ENCODE measurements at regions not wholly inside any gene's neighbourhood (a gene's known extent, or its start where the extent isn't known, plus 50 kb on each side); places are given as distances from the start of the nearest gene placed in this dataset.

DNA sequence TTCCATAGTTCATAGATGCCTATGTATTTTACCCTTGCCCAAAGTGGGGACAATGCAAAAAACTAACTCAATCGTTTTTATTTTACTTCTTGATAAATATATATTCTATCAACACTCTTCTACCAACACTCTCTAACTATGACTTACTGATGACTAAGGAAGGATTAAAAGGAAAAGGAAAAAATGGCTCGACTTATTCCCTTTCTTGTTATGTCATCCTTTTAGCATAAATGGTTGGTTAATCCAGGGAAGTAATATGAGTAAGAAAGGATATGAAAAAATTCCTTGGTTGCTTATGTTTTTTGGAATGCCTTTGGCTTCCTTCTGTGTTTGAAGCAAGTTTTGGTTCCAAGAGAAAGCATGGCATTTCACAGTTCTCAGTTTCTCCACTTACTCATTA, 1087.1 kb downstream of the C4orf33 start:
- DNase-seq (ENCODE audit: low spot score), result no peak

- no peak for DNase-seq (ENCODE audit: low spot score)
Observed at GRCh38 chr4:130183766-130184165, 1087.8 kb downstream of the C4orf33 start.

DNA sequence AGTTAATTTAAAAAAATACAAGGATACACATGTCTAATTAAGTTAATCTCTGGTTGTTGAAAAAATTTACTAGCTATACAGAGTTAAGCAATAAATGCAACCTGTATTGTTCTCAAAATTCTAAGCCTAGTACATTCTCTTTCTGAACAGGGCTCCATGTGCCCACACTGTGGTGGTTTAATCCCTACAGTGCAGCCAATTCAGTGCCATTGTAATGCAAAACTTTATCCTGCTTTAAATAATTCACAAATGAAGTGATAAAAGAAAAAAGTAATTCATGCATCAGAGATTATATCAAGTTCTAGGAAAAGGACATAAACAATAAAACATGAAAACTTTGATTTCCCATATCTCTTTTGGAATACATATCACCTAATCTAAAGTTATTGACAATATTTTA, 1089.2 kb downstream of the C4orf33 start:
- DNase-seq (ENCODE audit: low spot score), result no peak

- no peak for DNase-seq (ENCODE audit: low spot score)
Observed at GRCh38 chr4:130186931-130187330, 1091.0 kb downstream of the C4orf33 start.

DNA sequence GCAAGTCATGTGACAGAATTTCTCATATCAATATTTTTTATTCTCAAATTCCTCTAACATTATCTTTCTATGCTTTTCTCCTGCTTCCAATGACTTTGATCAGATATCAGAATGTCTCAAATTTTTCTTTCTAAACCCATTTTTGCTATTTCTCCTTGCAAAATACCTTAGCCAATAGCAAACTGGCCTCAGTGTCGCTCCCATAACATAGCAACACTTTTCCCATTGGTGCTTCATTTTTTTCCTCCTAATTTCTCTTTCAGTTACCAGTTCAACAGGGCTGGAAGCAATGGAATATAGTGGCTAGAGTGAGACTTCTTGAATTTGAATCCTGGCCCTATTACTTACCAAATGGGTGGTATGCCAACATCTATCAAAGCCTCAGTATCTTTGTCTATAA, 1091.6 kb downstream of the C4orf33 start:
- no peak for DNase-seq (ENCODE audit: low spot score)

DNA sequence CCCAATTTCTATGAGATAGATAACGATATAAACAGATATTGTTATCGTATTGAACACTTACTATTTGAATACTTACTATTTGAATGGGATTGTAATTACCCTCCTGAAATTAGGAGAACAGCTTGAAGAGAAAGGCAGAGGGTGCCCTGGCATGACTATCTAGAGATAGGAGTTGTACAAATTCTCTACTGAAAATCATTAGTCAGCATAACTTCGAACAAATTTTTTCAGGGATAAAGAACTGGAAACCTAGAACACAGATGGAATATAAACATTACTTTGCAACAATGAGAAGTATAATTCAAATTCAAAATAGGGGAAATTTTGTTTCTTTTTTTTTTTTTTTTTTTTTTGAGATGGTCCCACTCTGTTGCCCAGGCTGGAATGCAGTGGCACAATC, 1096.8 kb downstream of the C4orf33 start:
- no peak for DNase-seq (ENCODE audit: low spot score)

GRCh38 chr4:130197946-130198345, 1102.0 kb downstream of the C4orf33 start:
- DNase-seq (ENCODE audit: low spot score), result no peak

GRCh38 chr4:130203571-130203970, 1107.6 kb downstream of the C4orf33 start:
- no peak for DNase-seq (ENCODE audit: low spot score)

DNA sequence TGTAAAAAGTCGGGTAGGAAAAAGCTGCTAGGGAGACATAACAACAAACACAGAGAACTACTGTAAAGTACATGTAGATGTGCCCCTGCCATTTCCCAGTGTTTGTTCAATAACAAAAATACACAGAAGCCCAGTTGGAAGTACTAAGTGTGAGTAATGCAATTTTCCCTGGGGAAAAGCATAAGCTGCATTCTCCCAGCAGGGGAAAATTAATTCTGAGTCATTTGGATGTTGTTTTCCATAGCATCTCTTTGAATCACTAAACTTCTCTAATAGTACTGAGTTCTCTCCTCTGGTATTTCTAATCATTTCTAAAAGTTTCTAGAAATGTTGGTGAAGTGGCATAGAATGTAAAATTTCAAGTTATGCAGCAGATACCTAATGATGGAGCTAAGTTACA, 1114.9 kb downstream of the C4orf33 start:
- no peak for DNase-seq (ENCODE audit: low spot score)

DNA sequence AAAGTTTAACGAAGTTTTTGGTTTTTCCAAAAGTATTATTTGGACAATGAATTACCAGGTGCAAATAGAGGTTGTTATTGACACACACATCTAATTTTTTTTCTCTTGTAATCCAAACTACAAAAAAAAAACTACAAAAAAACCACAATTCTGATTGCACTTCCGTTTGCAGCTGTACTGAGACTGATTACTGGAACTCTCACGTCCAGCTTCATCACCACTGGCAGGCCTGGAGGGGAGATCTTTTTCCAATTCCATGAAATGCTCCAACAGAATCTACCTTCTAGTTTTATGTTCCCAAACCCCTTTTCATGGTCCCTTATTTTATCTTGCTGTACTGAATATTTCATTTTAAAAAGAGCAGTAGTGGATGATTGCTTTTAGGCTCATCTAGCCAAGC, 1118.3 kb downstream of the C4orf33 start:
- DNase-seq (ENCODE audit: low spot score), result no peak

DNA sequence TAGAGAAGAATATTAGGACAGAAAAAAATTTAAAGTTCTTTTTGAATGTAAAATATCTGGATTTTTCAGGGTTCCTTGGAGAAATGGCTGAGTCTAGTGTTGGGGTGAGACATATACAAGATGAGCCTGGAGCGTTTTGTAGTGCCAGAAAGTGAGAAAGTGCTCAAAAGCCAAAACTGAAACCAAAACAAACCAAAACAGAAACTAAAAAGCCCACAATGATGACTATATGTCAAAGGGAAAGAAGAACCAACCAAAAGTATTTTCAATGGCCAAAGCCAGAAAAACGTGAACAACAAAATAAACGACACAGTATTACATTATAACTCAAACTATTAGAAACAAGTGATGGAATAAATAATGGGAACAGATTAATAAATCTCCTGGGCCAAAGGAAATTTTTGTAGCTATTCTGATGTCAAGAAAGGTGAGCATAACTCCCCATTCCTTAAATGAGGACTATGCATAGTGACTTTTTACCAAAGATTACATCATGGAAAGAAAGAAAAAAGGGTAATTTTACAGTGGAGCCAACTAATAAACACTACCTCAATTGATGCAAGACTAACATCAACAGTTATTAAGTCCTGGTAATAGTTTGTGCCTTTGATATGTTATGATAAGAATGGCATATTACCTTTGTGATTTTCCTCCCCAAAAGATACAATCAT, 1137.6 kb downstream of the C4orf33 start:
- DNase-seq (ENCODE audit: low spot score), result no peak

DNA sequence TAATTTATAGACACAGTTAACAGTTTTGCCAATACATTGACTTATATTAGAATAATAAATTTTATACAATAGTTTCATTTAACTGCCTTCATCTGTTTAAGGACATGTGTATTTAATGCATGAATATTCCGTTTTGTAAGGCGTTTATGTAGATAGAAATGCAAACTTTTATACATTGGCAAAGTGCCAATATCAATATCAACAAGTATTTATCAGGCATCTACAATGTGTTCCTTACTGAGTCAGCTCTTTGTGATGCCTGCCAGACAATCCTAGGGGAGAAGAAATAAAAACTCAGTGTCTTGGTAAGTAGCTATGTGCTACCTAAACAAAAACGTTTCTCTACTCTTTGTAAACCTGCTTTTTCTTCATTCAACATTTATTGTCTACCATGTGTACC, 1142.2 kb downstream of the C4orf33 start:
- no peak for DNase-seq (ENCODE audit: low spot score)

GRCh38 chr4:130249002-130249401, 1153.0 kb downstream of the C4orf33 start:
- DNase-seq (ENCODE audit: low spot score), result peak; percentile 13

- no peak for DNase-seq (ENCODE audit: low spot score)
Observed at GRCh38 chr4:130257271-130257670, 1161.3 kb downstream of the C4orf33 start.

DNA sequence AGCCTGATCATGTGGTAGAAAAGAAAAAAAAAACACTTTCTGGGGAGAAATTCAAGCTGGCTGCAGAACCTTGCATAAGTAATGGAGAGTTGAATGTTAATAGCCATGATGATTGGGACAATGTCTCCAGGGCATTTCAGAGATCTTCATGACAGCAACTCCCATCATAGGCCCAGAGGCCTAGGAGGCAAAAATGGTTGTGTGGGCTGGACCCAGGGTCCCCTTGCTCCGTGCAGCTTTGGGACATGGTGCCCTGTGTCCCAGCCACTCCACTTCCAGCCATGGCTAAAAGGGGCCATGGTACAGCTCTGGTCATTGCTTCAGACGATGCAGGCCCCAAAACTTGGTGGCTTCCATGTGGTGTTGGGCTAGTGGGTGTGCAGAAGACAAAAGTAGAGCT, 1170.9 kb downstream of the C4orf33 start:
- no peak for DNase-seq (ENCODE audit: low spot score)

DNA sequence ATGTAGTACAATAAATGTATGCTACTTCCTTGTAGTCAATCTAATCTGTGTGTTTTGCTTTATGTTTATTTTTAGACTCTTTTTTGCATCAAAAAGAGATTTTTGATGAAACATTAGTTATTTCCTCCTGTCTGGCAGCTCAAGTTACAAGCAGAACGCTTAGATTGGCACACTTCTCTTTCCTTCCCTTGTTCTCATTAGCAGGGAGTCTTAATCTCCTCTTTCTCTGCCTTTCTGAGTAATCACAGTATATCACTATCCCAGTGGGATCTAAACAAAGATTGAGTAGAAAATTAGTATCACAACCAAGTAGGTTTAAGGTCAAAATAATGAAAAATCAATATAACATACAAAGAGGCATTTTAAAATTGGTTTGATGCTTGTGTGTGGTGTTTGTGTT, 1192.6 kb downstream of the C4orf33 start:
- no peak for DNase-seq (ENCODE audit: low spot score)

GRCh38 chr4:130293692-130294091, 1197.7 kb downstream of the C4orf33 start:
- no peak for DNase-seq (ENCODE audit: low spot score)

- no peak for DNase-seq (ENCODE audit: low spot score)
Observed at GRCh38 chr4:130296448-130296847, 1200.5 kb downstream of the C4orf33 start.

GRCh38 chr4:130306566-130306965, 1210.6 kb downstream of the C4orf33 start:
- DNase-seq (ENCODE audit: low spot score), result peak; percentile 24

DNA sequence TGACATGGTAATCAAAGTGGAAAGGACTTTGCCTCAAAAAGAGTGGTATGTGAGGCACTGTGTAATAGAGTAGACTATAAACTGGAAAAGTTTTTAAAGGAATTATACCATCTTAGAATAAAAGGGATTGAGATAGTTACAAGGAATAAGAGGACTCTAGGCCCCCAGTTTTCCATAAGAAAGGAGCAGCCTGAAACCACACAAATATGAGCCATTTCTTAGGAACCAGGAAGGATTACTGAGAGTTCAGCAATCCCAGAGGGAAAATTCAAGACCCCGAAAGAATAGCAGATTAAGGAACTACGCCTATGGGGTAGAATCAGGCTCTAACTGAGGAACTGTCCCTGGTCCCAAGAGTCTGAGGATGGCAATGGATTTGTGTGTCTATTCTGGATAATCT, 1213.3 kb downstream of the C4orf33 start:
- DNase-seq (ENCODE audit: low spot score), result no peak

GRCh38 chr4:130322439-130322838, 1226.5 kb downstream of the C4orf33 start:
- DNase-seq (ENCODE audit: low spot score), result no peak

DNA sequence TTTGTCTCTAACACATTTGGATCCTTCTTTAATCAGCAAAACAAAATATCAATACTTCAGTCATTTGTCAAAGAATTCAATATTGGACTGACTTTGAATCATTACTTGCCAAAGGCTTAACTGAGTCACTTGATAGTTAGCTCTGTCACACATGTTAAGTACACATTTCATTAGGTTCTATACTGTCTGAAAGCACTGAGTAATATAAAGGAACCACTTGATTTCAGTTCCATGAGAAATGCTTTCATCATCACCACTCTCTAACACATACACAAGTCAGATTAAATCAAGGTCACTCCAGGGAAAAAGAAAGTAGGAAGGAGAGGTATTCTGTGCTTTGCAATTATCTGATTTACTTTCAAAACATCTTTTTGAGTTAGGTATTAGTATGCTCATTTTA, 1233.1 kb downstream of the C4orf33 start:
- DNase-seq (ENCODE audit: low spot score), result no peak

GRCh38 chr4:130333241-130333759, 1237.3 kb downstream of the C4orf33 start:
- no peak for DNase-seq (ENCODE audit: low spot score)

GRCh38 chr4:130335417-130336194, 1239.7 kb downstream of the C4orf33 start:
- DNase-seq (ENCODE audit: low spot score), result no peak

Data from iPS-NIHi11 (cell line).